ENCODE measurements at regions not wholly inside any gene's neighbourhood (a gene's known extent, or its start where the extent isn't known, plus 50 kb on each side); places are given as distances from the start of the nearest gene placed in this dataset.

DNA sequence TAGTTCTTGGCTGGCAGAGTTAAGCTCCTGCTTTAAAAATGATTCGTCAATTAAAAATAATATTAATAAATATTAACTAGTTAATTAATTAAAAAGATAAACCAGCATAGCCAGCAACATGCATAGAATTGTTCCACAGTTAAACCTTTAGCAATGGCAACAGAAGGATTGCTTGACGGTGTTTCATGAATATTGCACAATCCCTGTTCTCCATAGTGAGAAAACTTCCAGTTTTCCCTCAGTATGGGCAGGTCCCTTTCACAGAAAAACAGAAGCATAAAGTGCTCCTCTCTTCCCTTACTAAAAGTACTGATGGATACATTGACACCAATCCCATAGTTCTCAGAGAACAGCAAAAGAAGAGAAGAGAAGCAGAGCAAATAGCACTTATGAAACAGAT lies 71.4 kb upstream of the CAST start:
- Histone ChIP-seq H3K4me1 (ENCODE audit: control insufficient read depth in 1 of 2, insufficient read depth in 2 of 2, low read length in 2 of 2) (no peaks in the 10 kb centered on the region), H3K27ac (ENCODE audit: low read depth, low read length) (no peak overlapping the region), H4K20me1 (ENCODE audit: insufficient read depth) (no peaks in the 10 kb centered on the region), H3K4me2 (ENCODE audit: low read length) (no peak overlapping the region), H3K9me3 (ENCODE audit: control insufficient read depth in 1 of 2, insufficient read depth in 1 of 2, low read depth in 1 of 2, low read length in 2 of 2) (no peaks in the 10 kb centered on the region), H3K36me3 (ENCODE audit: control insufficient read depth in 1 of 2, insufficient read depth in 2 of 2, low read length in 2 of 2) (no peaks in the 10 kb centered on the region), H3K9ac (ENCODE audit: low read length) (no peak overlapping the region), H3K79me2 (ENCODE audit: insufficient read depth, low read length) (no peaks in the 10 kb centered on the region), H3K27me3 (ENCODE audit: insufficient read depth, low read length) (peaks cover 12% of the 10 kb centered on the region; the same call in 1 of the 2 replicates), H2AFZ (ENCODE audit: low read depth, low read length, poor library complexity, severe bottlenecking) (no peak overlapping the region), H3K9me2 (ENCODE audit: insufficient read depth) (no peaks in the 10 kb centered on the region), H3K4me3 (replicated peaks in 1 of 2; ENCODE audit: low read depth in 1 of 2, low read length in 2 of 2) (no peak overlapping the region)
- ChIA-PET CTCF (no interaction called here), RAD21 (ENCODE audit: low non-redundant PET in 1 of 2, low total read pairs in 2 of 2, uncharacterized antibody in 2 of 2, unreplicated experiment in 2 of 2) (no interaction called here), POLR2A (no interaction called here)
- DNase-seq (ENCODE audit: low read depth, low spot score) (no peak), ATAC-seq (no peak)
- BruUV-seq (replicated peaks): no TSS peak
- intact Hi-C loops (cut with micrococcal nuclease): no loop called here
- no peak for TF ChIP-seq EZH2phosphoT487 (IDR thresholded peaks at IDR 0.05; ENCODE audit: borderline replicate concordance)
- no peak for TF ChIP-seq RAD21 (IDR thresholded peaks at IDR 0.05; ENCODE audit: low read depth)
- no peak for TF ChIP-seq ELF1 (IDR thresholded peaks at IDR 0.05; ENCODE audit: borderline replicate concordance, low read depth)
- TF ChIP-seq, protein P1, sequence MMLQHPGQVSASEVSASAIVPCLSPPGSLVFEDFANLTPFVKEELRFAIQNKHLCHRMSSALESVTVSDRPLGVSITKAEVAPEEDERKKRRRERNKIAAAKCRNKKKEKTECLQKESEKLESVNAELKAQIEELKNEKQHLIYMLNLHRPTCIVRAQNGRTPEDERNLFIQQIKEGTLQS (IDR thresholded peaks at IDR 0.05): no peak
- TF ChIP-seq SP1 (IDR thresholded peaks at IDR 0.05; ENCODE audit: low read depth): no peak
- TF ChIP-seq, protein P2, sequence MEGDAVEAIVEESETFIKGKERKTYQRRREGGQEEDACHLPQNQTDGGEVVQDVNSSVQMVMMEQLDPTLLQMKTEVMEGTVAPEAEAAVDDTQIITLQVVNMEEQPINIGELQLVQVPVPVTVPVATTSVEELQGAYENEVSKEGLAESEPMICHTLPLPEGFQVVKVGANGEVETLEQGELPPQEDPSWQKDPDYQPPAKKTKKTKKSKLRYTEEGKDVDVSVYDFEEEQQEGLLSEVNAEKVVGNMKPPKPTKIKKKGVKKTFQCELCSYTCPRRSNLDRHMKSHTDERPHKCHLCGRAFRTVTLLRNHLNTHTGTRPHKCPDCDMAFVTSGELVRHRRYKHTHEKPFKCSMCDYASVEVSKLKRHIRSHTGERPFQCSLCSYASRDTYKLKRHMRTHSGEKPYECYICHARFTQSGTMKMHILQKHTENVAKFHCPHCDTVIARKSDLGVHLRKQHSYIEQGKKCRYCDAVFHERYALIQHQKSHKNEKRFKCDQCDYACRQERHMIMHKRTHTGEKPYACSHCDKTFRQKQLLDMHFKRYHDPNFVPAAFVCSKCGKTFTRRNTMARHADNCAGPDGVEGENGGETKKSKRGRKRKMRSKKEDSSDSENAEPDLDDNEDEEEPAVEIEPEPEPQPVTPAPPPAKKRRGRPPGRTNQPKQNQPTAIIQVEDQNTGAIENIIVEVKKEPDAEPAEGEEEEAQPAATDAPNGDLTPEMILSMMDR (IDR thresholded peaks at IDR 0.05 in 2 of 3, conservative IDR thresholded peaks at IDR 0.05 in 1 of 3; ENCODE audit: borderline replicate concordance in 1 of 3, insufficient read depth in 1 of 3, low read depth in 2 of 3, low read length in 2 of 3): no peak
- TF ChIP-seq TCF7L2 (IDR thresholded peaks at IDR 0.05; ENCODE audit: borderline replicate concordance, extremely low read depth, insufficient read depth, insufficient read length): no peak
- no peak for TF ChIP-seq CBX3 (IDR thresholded peaks at IDR 0.05; ENCODE audit: low read depth)
- no peak for TF ChIP-seq ZNF274 (IDR thresholded peaks at IDR 0.05; ENCODE audit: low read depth, low read length)
- TF ChIP-seq YY1 (IDR thresholded peaks at IDR 0.05; ENCODE audit: extremely low read depth, insufficient replicate concordance, low read depth, low read length): no peak
- TF ChIP-seq POLR2A (IDR thresholded peaks at IDR 0.05; ENCODE audit: borderline replicate concordance, extremely low read depth, insufficient read depth, insufficient read length): no peak
- no peak for TF ChIP-seq EGR1 (IDR thresholded peaks at IDR 0.05; ENCODE audit: low read depth)
- TF ChIP-seq ZFX (IDR thresholded peaks at IDR 0.05): no peak
- no peak for TF ChIP-seq JUND (IDR thresholded peaks at IDR 0.05)
- TF ChIP-seq CEBPB (IDR thresholded peaks at IDR 0.05; ENCODE audit: low read depth): no peak
- TF ChIP-seq EZH2 (IDR thresholded peaks at IDR 0.05): no peak
- TF ChIP-seq, protein P3, sequence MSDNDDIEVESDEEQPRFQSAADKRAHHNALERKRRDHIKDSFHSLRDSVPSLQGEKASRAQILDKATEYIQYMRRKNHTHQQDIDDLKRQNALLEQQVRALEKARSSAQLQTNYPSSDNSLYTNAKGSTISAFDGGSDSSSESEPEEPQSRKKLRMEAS (IDR thresholded peaks at IDR 0.05): no peak
- TF ChIP-seq, protein P4, sequence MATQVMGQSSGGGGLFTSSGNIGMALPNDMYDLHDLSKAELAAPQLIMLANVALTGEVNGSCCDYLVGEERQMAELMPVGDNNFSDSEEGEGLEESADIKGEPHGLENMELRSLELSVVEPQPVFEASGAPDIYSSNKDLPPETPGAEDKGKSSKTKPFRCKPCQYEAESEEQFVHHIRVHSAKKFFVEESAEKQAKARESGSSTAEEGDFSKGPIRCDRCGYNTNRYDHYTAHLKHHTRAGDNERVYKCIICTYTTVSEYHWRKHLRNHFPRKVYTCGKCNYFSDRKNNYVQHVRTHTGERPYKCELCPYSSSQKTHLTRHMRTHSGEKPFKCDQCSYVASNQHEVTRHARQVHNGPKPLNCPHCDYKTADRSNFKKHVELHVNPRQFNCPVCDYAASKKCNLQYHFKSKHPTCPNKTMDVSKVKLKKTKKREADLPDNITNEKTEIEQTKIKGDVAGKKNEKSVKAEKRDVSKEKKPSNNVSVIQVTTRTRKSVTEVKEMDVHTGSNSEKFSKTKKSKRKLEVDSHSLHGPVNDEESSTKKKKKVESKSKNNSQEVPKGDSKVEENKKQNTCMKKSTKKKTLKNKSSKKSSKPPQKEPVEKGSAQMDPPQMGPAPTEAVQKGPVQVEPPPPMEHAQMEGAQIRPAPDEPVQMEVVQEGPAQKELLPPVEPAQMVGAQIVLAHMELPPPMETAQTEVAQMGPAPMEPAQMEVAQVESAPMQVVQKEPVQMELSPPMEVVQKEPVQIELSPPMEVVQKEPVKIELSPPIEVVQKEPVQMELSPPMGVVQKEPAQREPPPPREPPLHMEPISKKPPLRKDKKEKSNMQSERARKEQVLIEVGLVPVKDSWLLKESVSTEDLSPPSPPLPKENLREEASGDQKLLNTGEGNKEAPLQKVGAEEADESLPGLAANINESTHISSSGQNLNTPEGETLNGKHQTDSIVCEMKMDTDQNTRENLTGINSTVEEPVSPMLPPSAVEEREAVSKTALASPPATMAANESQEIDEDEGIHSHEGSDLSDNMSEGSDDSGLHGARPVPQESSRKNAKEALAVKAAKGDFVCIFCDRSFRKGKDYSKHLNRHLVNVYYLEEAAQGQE (IDR thresholded peaks at IDR 0.05; ENCODE audit: low read depth): no peak
- TF ChIP-seq POLR2AphosphoS5 (IDR thresholded peaks at IDR 0.05; ENCODE audit: low read depth, low read length): no peak
- TF ChIP-seq SIN3A (IDR thresholded peaks at IDR 0.05; ENCODE audit: low read depth): no peak

All from HCT116 (cell line).